CD8-positive, alpha-beta memory T cell (primary cell): ENCODE measurements at regions not wholly inside any gene's neighbourhood (a gene's known extent, or its start where the extent isn't known, plus 50 kb on each side); places are given as distances from the start of the nearest gene placed in this dataset.
A peak's percentile ranks its signal among the peaks of the same experiment; 100 is the strongest.
"Not testable (repeated sequence)": the region's sequence is repeated elsewhere in the genome, so short reads cannot be mapped to it uniquely, and the experiment has no call there.

Experiments used
- CTCF ChIA-PET: fragments of 350-600 bp; sonication (Branson Sonifier 250); formaldehyde crosslinking; loops from one replicate; lab custom pipeline; 2021; ENCODE audit warnings: antibody characterized with exemption; lab: Charles Lee
- POLR2A ChIA-PET: fragments of 350-600 bp; sonication (Branson Sonifier 250); formaldehyde crosslinking; loops from one replicate; lab custom pipeline; 2021; ENCODE audit warnings: antibody characterized with exemption; lab: Charles Lee
- DNase-seq, 5 donors: peaks; one replicate each; pipeline versions ENCODE4 v3.0.0 to v3.0.0-alpha.2; 2020 to 2022; ENCODE audit warnings: mixed read lengths in 1 of 5
- H3K27ac ChIP-seq: one replicate; pipeline ENCODE4 v1.7.0; 2013; ENCODE audit warnings: low read depth, mild to moderate bottlenecking, low read length, moderate library complexity
- H3K27me3 ChIP-seq: 2 replicates; pipeline ENCODE4 v1.7.0; 2013; ENCODE audit warnings: low read length, mild to moderate bottlenecking; ENCODE audit not compliant: insufficient read depth, poor library complexity, severe bottlenecking
- H3K36me3 ChIP-seq: 2 replicates; pipeline ENCODE4 v1.7.0; 2013; ENCODE audit warnings: mild to moderate bottlenecking, low read length, moderate library complexity; ENCODE audit not compliant: insufficient read depth
- H3K4me1 ChIP-seq: 2 replicates; pipeline ENCODE4 v1.7.0; 2013; ENCODE audit warnings: mild to moderate bottlenecking, low read length, moderate library complexity; ENCODE audit not compliant: insufficient read depth
- H3K4me3 ChIP-seq: 2 replicates; pipeline ENCODE4 v1.7.0; 2013; ENCODE audit warnings: mild to moderate bottlenecking, low read length
- H3K9me3 ChIP-seq: 2 replicates; pipeline ENCODE4 v1.7.0; 2013; ENCODE audit warnings: mild to moderate bottlenecking, low read length
- H3K27ac Mint-ChIP-seq, 8 donors: one replicate each; pipeline ENCODE4 v1.8.0; 2020 to 2021; ENCODE audit warnings: mixed read lengths in 8 of 8, mild to moderate bottlenecking in 6 of 8, inconsistent platforms in 3 of 8, moderate library complexity in 3 of 8
- H3K27me3 Mint-ChIP-seq, 2 donors: one replicate each; pipeline ENCODE4 v1.8.0; 2020 to 2021; ENCODE audit warnings: mixed read lengths in 2 of 2, mild to moderate bottlenecking in 1 of 2, moderate library complexity in 1 of 2
- H3K36me3 Mint-ChIP-seq, 3 donors: one replicate each; pipeline ENCODE4 v1.8.0; 2020 to 2021; ENCODE audit warnings: mixed read lengths in 3 of 3, inconsistent platforms in 1 of 3, mild to moderate bottlenecking in 1 of 3
- H3K4me1 Mint-ChIP-seq, 3 donors: one replicate each; pipeline ENCODE4 v1.8.0; 2020 to 2021; ENCODE audit warnings: mixed read lengths in 3 of 3, inconsistent platforms in 1 of 3, mild to moderate bottlenecking in 1 of 3
- H3K4me3 Mint-ChIP-seq, 7 donors: one replicate each; pipeline ENCODE4 v1.8.0; 2020 to 2021; ENCODE audit warnings: mixed read lengths in 7 of 7, mild to moderate bottlenecking in 6 of 7, moderate library complexity in 4 of 7, inconsistent platforms in 2 of 7
- H3K9me3 Mint-ChIP-seq, 5 donors: one replicate each; pipeline ENCODE4 v1.8.0; 2020 to 2022; ENCODE audit warnings: mixed read lengths in 5 of 5, mild to moderate bottlenecking in 3 of 5, moderate library complexity in 2 of 5, inconsistent platforms in 1 of 5

DNA sequence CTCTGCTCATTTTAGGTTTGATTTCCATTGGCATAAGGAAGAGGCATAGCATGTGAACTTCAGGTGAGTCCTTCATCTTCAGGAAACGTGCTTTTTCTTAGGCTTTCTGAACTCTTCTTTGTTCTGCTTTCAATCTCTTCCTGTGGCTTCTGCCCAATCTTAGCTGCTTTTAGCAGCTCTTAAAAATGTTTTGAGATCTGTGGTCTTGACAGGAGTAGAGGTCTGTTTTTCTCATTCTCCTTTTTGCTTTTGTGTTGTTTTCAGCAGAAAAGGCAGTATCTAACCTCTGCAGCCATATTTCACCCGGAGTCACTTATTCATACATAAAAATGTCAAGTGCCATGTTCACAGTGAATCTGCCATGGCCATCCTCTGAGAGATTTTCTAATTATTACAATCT, 120.3 kb downstream of the LIG4 start:
- Mint-ChIP-seq H3K4me1 (no peaks in the 10 kb centered on the region), H3K27me3 (no peaks in the 10 kb centered on the region), H3K27ac (no peak overlapping the region), H3K36me3 (no peaks in the 10 kb centered on the region), H3K9me3 (no peaks in the 10 kb centered on the region), H3K4me3 (no peak overlapping the region)
- Histone ChIP-seq H3K27me3 (no peaks in the 10 kb centered on the region), H3K27ac (no peak overlapping the region), H3K4me3 (no peak overlapping the region), H3K9me3 (no peaks in the 10 kb centered on the region), H3K36me3 (no peaks in the 10 kb centered on the region), H3K4me1 (no peaks in the 10 kb centered on the region)
- DNase-seq: no peak
- POLR2A ChIA-PET: no interaction called here
- CTCF ChIA-PET: no interaction called here

DNA sequence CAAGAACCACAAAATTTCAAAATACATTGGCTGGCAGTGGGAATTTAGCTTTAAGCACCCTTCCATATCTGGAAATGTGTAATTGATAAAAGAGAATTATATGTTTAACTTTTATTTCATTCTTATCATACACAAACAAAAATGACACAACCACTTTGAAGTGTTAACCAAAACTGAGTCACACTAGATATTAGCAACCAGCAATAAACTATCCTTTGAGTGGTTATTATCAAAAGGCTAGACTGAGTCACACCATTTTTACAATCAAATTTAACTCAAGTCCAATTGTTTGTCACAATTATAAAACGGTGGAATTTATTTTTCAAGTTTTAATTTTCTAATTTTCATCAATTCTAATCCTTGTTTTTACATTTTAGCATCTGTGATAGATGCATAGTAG, 121.7 kb downstream of the LIG4 start:
- Mint-ChIP-seq H3K4me1 (no peaks in the 10 kb centered on the region), H3K27ac (no peak overlapping the region), H3K4me3 (no peak overlapping the region), H3K36me3 (no peaks in the 10 kb centered on the region), H3K27me3 (no peaks in the 10 kb centered on the region), H3K9me3 (no peaks in the 10 kb centered on the region)
- no peak overlapping the region for H3K4me3 ChIP-seq
- DNase-seq: no peak
- no peaks in the 10 kb centered on the region for H3K36me3 ChIP-seq
- no peaks in the 10 kb centered on the region for H3K4me1 ChIP-seq
- POLR2A ChIA-PET: no interaction called here
- no peak overlapping the region for H3K27ac ChIP-seq
- no peaks in the 10 kb centered on the region for H3K27me3 ChIP-seq
- no peaks in the 10 kb centered on the region for H3K9me3 ChIP-seq
- CTCF ChIA-PET: no interaction called here

DNA sequence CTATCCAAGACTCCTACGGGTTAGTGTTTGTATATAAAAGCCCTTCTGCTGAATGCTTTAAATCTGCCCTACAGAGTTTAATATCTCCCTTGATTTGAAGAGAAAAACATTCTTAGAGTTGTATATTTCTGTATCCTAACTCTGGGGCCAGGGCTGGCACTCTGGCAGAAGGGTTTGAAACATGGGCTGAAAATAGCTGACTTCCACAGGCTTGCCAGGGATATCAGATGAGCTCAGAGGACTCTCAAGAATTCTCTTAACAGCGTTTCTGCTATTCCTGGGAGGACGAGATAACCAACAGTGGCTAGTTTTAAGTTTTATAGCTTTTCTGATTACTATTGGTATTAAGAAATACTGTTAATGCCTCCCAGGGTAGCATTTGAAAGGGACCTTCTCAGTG, 127.5 kb downstream of the LIG4 start:
- H3K4me3 ChIP-seq: no peak overlapping the region
- H3K36me3 ChIP-seq: no peaks in the 10 kb centered on the region
- no peaks in the 10 kb centered on the region for H3K27me3 ChIP-seq
- H3K9me3 Mint-ChIP-seq: no peaks in the 10 kb centered on the region
- H3K27ac Mint-ChIP-seq: no peak overlapping the region
- CTCF ChIA-PET: no interaction called here
- no peak overlapping the region for H3K27ac ChIP-seq
- DNase-seq: no peak
- POLR2A ChIA-PET: no interaction called here
- no peaks in the 10 kb centered on the region for H3K4me1 Mint-ChIP-seq
- H3K27me3 Mint-ChIP-seq: no peaks in the 10 kb centered on the region
- no peaks in the 10 kb centered on the region for H3K9me3 ChIP-seq
- no peaks in the 10 kb centered on the region for H3K36me3 Mint-ChIP-seq
- H3K4me3 Mint-ChIP-seq: no peak overlapping the region
- H3K4me1 ChIP-seq: no peaks in the 10 kb centered on the region

DNA sequence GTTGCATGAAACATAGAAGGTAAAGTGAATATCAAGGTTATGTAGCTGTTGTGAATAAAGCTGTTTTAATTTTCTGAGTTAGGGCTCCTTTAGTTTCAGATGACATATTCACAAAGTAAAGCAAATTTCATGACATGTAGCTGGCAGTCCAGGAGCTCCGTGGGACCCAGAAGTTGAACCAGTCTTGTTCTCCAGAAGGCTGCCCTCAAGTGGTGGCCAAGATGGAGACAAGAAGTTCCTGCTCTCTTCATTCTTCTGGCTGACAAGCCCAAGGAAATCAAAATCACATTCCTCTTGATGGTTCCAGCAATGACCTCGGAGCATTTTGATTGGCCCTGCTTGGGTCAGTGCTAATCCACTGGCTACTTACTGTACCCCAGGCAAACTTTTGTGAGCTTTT, 128.7 kb downstream of the LIG4 start:
- H3K36me3 ChIP-seq: no peaks in the 10 kb centered on the region
- H3K9me3 ChIP-seq: no peaks in the 10 kb centered on the region
- no peak overlapping the region for H3K27ac ChIP-seq
- DNase-seq: no peak
- ChIA-PET CTCF (no interaction called here), POLR2A (no interaction called here)
- no peaks in the 10 kb centered on the region for H3K4me1 ChIP-seq
- Mint-ChIP-seq H3K4me1 (no peaks in the 10 kb centered on the region), H3K9me3 (no peaks in the 10 kb centered on the region), H3K4me3 (no peak overlapping the region), H3K27me3 (no peaks in the 10 kb centered on the region), H3K36me3 (no peaks in the 10 kb centered on the region), H3K27ac (no peak overlapping the region)
- H3K27me3 ChIP-seq: no peaks in the 10 kb centered on the region
- no peak overlapping the region for H3K4me3 ChIP-seq

DNA sequence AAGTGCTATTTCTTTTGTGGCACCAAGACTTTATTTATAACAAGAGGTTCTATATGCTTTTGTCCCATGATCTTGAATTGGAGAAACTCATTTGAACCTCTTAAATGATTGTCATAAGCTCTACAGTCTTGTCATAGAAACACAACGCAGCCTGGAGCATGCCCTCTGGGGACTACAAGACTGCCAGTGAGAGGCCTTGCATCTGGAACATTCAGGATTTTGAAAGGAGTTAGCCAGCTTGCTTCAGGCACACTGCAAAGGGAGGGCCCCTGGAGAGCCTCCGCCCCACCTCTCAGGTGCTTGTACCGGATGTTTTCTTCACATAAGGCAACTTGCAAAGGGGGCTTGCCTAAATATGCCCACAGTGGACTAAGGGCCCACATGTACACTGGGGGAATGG, 130.5 kb downstream of the LIG4 start:
- H3K27me3 Mint-ChIP-seq: no peaks in the 10 kb centered on the region
- H3K9me3 Mint-ChIP-seq: no peaks in the 10 kb centered on the region
- no peak for DNase-seq
- H3K36me3 Mint-ChIP-seq: no peaks in the 10 kb centered on the region
- H3K4me1 Mint-ChIP-seq: no peaks in the 10 kb centered on the region
- Histone ChIP-seq H3K36me3 (no peaks in the 10 kb centered on the region), H3K27me3 (no peaks in the 10 kb centered on the region), H3K4me3 (no peak overlapping the region), H3K4me1 (no peaks in the 10 kb centered on the region), H3K27ac (no peak overlapping the region), H3K9me3 (no peaks in the 10 kb centered on the region)
- CTCF ChIA-PET: no interaction called here
- H3K27ac Mint-ChIP-seq: no peak overlapping the region
- POLR2A ChIA-PET: no interaction called here
- H3K4me3 Mint-ChIP-seq: no peak overlapping the region

DNA sequence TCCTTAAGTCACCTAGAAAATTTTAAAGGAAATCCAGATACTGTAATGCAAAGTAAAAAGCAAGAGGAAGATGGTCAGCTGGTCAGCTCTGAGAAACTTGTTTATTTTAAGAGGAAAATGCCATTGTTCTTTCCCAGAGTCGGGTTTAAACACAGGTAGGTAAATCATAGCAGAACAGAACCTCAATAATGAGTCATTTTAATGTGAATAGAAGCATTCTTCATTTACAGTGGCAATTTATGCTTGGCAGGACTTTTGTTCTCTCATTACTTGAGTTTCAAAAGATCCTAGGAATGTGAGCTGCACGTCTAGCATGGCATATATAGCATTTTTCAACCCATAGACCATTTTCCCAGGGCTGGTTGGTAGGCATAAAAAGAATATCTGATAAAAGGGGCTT, 132.3 kb downstream of the LIG4 start:
- Mint-ChIP-seq H3K27ac (no peak overlapping the region), H3K4me3 (no peak overlapping the region), H3K4me1 (no peaks in the 10 kb centered on the region), H3K36me3 (no peaks in the 10 kb centered on the region), H3K27me3 (no peaks in the 10 kb centered on the region), H3K9me3 (peaks cover 0 to 6% (median 5%) of the 10 kb centered on the region in 5 donors)
- CTCF ChIA-PET: no interaction called here
- H3K27me3 ChIP-seq: no peaks in the 10 kb centered on the region
- no peak overlapping the region for H3K4me3 ChIP-seq
- no peak overlapping the region for H3K27ac ChIP-seq
- no peaks in the 10 kb centered on the region for H3K36me3 ChIP-seq
- DNase-seq: no peak
- H3K9me3 ChIP-seq: no peaks in the 10 kb centered on the region
- H3K4me1 ChIP-seq: no peaks in the 10 kb centered on the region
- POLR2A ChIA-PET: no interaction called here

DNA sequence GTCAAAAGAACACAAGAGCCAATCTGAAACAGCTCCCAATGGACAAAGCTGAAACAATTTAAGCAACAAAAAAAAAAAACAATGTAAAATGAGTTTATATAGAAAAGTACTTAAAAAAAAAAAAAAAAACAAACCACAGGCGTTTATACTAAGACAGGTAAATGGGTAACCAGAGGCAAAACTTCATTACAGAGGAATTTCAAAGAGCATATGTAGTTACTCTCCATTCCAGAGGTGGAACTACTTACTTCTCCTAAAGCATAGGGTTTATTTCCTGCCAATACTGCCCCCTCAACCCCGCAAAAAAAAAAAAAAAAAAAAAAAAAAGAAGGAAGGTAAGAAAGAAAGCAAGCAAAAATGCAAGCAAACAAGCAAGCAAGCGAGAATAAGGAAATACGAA, 132.9 kb downstream of the LIG4 start:
- no peaks in the 10 kb centered on the region for H3K27me3 ChIP-seq
- Mint-ChIP-seq H3K27ac (no peak overlapping the region), H3K4me3 (no peak overlapping the region), H3K9me3 (peaks cover 0 to 10% (median 6%) of the 10 kb centered on the region in 5 donors), H3K36me3 (no peaks in the 10 kb centered on the region), H3K4me1 (no peaks in the 10 kb centered on the region), H3K27me3 (no peaks in the 10 kb centered on the region)
- H3K9me3 ChIP-seq: no peaks in the 10 kb centered on the region
- ChIA-PET POLR2A (no interaction called here), CTCF (no interaction called here)
- H3K27ac ChIP-seq: no peak overlapping the region
- no peaks in the 10 kb centered on the region for H3K36me3 ChIP-seq
- H3K4me1 ChIP-seq: no peaks in the 10 kb centered on the region
- H3K4me3 ChIP-seq: no peak overlapping the region
- DNase-seq: no peak

DNA sequence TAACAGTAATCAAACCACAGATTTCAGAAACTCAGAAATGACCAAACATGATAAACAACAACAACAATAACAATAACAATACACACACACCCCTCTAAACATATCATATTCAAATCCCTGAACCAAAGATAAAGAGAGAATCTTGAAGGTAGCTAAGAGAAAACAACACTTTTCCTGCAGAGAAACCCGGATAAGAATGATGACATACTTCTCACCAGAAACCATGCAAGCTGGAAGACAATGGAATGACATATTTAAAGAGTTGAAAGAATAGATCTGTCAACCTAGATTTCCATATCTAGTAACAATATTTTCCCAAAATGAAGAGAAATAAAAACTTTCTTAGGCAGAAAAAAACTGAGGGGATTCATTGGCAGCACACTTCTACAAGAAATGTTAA, 138.1 kb downstream of the LIG4 start:
- Mint-ChIP-seq H3K4me3 (no peak overlapping the region), H3K36me3 (no peaks in the 10 kb centered on the region), H3K27me3 (no peaks in the 10 kb centered on the region), H3K27ac (no peak overlapping the region), H3K9me3 (peaks cover 8 to 27% (median 14%) of the 10 kb centered on the region in 5 donors), H3K4me1 (no peaks in the 10 kb centered on the region)
- DNase-seq: no peak
- H3K4me3 ChIP-seq: no peak overlapping the region
- H3K27me3 ChIP-seq: no peaks in the 10 kb centered on the region
- H3K36me3 ChIP-seq: no peaks in the 10 kb centered on the region
- H3K4me1 ChIP-seq: no peaks in the 10 kb centered on the region
- POLR2A ChIA-PET: interaction anchor here (0.6 kb wide), 1 partner anchor 117 kb away, joined by 3 read pairs; no protein-coding TSS in a partner anchor
- CTCF ChIA-PET: no interaction called here
- H3K9me3 ChIP-seq: no peaks in the 10 kb centered on the region
- no peak overlapping the region for H3K27ac ChIP-seq

DNA sequence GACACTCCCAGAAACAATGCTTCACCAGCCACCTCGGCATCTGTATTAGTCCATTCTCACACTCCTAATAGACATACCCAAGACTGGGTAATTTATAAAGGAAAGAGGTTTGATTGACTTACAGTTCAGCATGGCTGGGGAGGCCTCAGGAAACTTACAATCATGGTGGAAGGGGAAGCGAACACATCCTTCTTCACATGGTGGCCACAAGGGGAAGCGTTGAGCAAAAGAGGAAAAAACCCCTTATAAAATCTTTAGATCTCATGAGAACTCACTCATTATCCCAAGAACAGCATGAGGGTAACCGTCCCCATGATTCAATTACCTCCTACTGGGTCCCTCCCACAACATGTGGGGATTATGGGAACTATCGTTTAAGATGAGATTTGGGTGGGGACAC, 140.9 kb downstream of the LIG4 start:
- H3K9me3 ChIP-seq, H3K4me3 ChIP-seq, POLR2A ChIA-PET, DNase-seq, H3K4me3 Mint-ChIP-seq, H3K36me3 ChIP-seq, CTCF ChIA-PET, H3K36me3 Mint-ChIP-seq, H3K4me1 Mint-ChIP-seq, H3K4me1 ChIP-seq, H3K27me3 ChIP-seq, H3K27ac ChIP-seq, H3K27me3 Mint-ChIP-seq: not testable (repeated sequence)
- Mint-ChIP-seq H3K27ac (peak overlapping the region in 1 of 8 donors; percentile 27), H3K9me3 (peaks cover 8 to 32% (median 15%) of the 10 kb centered on the region in 5 donors)
